HFF-Myc (cell line): ENCODE measurements at regions not wholly inside any gene's neighbourhood (a gene's known extent, or its start where the extent isn't known, plus 50 kb on each side); places are given as distances from the start of the nearest gene placed in this dataset.
"Not testable (repeated sequence)": the region's sequence is repeated elsewhere in the genome, so short reads cannot be mapped to it uniquely, and the experiment has no call there.

Source experiments
- DNase-seq: peaks from one replicate; pipeline ENCODE4 v3.0.0-alpha.2; 2011; ENCODE audit warnings: low read depth; ENCODE audit errors: extremely low read depth
- H3K4me3 ChIP-seq: replicated peaks from 2 replicates; pipeline ENCODE4 v1.5.1; 2011; ENCODE audit warnings: low read depth, mild to moderate bottlenecking, control low read depth, low read length
- TF ChIP-seq, protein P1 (sequence below): IDR thresholded peaks from 2 replicates; pipeline ENCODE4 v1.5.1; 2012; ENCODE audit warnings: mild to moderate bottlenecking, low read depth, low read length, control low read depth; ENCODE audit errors: missing control alignments

DNA sequence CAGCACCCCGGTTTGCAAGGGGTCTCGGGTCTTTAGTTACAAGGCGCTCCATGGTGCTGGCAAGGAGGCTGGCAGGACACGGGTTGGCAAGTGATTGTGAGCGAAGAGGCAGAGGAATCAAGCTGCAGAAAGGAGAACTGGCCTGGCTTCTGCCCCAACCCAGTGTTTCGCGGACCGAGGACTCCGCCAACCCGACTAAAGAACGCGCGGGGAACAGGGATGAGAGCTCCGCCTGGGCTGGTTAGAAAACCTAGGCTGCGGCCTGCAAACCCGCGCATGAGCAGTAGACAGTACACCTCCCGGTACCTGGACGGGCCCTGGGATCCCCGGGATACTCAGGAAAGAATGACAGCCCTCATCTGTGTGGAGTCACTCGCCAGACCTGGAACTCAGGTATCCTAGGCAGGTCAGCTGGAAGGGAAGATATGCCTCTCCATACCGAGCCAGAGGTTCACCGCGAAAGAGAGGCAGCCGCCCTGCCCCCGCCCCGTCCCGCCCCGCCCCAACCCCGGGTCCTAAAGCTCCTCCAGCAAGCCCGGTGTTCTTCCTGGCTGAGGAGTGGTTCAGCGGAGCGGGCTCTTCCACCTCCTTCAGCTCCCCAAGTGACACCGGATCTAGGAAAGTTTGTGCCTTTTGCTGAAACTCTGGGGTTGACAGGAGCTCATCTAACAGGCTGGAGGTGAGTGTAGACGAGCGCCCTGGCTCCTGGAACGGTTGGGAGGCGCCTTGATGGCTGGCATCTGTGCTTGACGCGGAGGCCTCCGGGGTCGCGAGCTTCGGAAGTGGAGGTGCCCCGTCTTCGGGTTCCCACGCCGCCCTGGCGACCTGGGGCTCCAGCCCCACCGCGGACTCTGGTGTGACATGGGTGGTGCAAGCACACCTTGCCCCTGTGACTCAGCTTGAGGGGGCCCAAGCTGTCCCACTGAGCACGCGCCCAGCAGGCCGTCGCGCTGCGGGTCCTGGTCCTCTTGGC is 1847.3 kb upstream of the DEFB115 start:
- H3K4me3 ChIP-seq = no peak overlapping the region
- no peak for DNase-seq
- TF ChIP-seq, protein P1, sequence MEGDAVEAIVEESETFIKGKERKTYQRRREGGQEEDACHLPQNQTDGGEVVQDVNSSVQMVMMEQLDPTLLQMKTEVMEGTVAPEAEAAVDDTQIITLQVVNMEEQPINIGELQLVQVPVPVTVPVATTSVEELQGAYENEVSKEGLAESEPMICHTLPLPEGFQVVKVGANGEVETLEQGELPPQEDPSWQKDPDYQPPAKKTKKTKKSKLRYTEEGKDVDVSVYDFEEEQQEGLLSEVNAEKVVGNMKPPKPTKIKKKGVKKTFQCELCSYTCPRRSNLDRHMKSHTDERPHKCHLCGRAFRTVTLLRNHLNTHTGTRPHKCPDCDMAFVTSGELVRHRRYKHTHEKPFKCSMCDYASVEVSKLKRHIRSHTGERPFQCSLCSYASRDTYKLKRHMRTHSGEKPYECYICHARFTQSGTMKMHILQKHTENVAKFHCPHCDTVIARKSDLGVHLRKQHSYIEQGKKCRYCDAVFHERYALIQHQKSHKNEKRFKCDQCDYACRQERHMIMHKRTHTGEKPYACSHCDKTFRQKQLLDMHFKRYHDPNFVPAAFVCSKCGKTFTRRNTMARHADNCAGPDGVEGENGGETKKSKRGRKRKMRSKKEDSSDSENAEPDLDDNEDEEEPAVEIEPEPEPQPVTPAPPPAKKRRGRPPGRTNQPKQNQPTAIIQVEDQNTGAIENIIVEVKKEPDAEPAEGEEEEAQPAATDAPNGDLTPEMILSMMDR = no peak

DNA sequence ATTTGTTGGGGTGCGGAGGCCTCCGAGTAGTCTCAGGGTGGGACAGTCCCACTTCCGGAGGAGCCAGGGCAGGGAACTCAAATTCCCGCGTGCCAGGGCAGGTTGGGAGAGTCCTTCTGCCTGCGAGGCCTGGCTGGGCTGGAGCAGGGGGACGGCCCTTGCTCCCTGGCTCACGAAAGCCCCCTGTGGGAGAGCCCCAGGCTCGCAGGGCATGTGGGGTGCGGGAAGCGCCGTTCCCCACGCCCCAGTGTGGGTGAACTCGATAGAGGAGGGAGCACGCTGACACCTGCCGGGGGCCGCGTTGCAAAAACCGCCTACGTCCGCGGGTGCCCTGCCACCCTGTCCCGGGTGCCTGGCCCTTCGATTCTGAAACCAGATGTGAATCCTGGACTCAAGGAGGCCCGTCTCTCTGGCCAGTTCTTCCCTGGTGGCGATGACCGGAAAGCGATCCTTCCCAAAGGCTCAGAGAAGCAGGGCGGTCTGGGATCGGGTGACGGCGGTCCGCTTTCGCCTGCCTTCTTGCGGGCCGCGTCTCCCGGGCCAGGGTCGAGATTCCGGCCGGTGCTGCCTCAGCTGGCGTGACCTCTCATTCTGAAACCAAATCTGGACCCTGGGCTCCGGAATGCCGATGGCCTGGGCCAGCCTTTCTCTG is 1846.5 kb upstream of the DEFB115 start:
- TF ChIP-seq, protein P1 = no peak
- no peak overlapping the region for H3K4me3 ChIP-seq
- DNase-seq = no peak

DNA sequence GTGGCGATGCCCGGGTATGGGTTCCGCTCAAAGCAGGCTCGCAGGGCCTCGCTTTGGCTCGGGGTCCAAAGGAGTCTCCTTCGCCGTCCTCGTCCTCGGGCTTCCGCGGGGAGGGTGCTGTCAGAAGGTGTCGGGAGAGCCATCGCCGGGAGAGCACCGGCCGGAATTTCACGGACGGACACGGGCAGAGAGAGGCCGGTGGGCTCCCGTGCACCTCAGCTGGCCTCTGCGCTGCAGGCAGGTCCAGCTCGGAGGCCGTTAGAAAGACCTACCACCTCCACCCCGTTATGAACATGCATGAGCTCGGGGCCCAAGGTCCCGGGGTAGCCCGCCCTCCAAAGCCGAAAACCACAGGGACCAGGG is 1846.0 kb upstream of the DEFB115 start:
- H3K4me3 ChIP-seq, DNase-seq: not testable (repeated sequence)

DNA sequence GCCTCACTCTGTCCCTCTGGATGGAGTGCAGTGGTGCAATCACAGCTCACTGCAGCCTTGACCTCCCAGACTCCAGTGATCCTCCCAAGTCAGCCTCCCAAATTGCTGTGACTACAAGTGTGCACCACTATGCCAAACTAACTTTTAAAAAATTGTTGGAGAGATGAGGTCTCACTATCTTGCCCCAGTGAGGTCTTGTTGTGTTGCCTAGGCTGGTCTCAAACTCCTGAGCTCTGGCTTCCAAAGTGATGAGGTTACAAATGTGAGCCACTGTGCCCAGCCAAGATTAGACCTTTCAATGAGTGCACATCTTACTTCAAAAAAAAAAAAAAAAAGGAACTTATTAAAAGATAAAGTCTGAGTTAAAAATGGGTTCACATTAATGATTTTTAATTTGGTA is 1838.1 kb upstream of the DEFB115 start:
- TF ChIP-seq, protein P1 = no peak
- DNase-seq = no peak
- H3K4me3 ChIP-seq = no peak overlapping the region

DNA sequence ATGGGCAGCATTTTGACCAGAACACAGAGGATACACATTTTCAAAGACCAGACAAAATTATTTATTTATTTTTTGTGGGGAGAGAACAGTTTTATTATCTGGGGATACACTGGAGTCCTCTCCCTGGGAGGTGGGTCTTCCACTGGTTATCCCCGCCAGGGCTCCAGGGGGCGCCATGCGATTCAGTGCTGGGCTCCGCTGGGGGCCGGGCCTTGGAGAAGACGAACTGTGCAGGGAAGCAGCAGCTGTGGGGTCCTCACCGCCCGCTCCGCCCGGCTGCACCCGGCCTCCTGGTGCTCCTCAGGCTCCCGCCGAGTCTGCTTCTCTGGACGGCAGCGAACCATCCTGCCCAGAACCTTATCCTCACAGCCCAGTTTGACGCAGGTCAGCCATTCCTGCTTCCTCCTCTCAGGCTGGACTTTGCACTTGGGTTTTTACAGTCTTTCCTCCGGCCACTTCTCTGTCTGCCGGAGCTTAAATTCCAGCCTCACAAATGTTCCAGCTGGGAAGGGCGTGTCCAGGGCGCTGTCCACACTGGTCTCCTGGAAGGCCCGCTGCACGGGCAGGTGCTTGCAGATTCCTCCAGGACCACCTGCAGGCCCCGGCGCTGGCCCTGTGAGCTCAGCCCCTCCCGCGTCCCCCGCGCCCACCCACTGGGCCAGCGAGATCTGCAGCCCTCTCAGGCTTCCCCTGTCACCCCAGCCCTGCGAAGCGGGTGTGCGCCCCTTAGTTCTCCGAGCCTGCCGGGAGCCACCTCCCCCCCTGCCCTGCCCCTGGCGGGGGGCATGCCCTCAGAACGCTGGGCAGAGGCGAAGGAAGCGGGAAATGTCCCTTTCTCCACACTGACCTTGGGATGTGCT is 1830.0 kb upstream of the DEFB115 start:
- H3K4me3 ChIP-seq = no peak overlapping the region
- TF ChIP-seq, protein P1 = peak; percentile 2
- no peak for DNase-seq

DNA sequence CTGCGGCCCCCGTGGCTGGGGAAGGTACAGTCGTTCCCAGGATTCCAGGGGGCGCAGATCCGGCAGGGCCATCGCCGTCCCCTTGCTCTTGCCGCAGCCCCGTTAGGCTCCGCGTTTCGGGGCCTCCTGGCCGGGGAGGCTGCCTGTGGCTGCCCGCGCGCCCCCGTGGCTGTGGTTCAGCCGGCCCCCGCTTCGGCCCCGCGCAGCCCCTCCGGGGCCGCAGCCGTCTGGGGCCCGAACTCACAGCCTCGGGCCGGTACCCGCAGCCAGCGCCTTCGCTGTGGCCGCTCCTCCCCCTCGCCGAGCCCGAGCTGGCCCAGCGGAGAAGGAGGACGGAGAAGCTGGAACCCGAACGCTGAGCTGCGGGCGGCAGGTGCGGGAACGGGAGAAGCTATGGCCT is 1826.9 kb upstream of the DEFB115 start:
- TF ChIP-seq, protein P1 = no peak
- DNase-seq = no peak
- H3K4me3 ChIP-seq = no peak overlapping the region

DNA sequence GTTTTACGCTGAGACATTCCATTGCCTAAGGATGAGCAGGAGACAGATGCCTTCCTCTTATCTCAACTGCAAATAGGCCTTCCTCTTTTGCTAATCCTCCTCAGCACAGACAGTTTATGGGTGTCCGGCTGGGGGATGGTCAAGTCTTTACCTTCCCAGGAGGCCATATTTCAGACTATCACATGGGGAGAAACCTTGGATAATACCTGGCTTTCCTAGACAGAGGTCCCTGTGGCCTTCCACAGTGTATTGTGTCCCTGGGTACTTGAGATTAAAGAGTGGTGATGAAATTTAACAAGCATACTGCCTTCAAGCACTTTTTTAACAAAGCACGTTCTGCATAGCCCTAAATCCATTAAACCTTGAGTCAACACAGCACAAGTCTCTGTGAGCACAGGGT is 1816.7 kb upstream of the DEFB115 start:
- H3K4me3 ChIP-seq, DNase-seq: not testable (repeated sequence)
